ENCODE measurements at regions not wholly inside any gene's neighbourhood (a gene's known extent, or its start where the extent isn't known, plus 50 kb on each side); places are given as distances from the start of the nearest gene placed in this dataset.

- TF ChIP-seq CTCF (IDR thresholded peaks at IDR 0.05) = no peak
- no peak for TF ChIP-seq POLR2A (IDR thresholded peaks at IDR 0.05)
Observed at GRCh38 chr2:59733970-59734369, 819.5 kb downstream of the BCL11A start.
